GM18868 (cell line): ENCODE measurements at regions not wholly inside any gene's neighbourhood (a gene's known extent, or its start where the extent isn't known, plus 50 kb on each side); places are given as distances from the start of the nearest gene placed in this dataset.

ENCODE experiments used
- ATAC-seq: cut with Tn5 transposase; IDR thresholded peaks from one replicate; pipeline ENCODE4 v1.9.1; 2021; ENCODE audit warnings: mild to moderate bottlenecking, moderate library complexity; ENCODE audit not compliant: unreplicated experiment

DNA sequence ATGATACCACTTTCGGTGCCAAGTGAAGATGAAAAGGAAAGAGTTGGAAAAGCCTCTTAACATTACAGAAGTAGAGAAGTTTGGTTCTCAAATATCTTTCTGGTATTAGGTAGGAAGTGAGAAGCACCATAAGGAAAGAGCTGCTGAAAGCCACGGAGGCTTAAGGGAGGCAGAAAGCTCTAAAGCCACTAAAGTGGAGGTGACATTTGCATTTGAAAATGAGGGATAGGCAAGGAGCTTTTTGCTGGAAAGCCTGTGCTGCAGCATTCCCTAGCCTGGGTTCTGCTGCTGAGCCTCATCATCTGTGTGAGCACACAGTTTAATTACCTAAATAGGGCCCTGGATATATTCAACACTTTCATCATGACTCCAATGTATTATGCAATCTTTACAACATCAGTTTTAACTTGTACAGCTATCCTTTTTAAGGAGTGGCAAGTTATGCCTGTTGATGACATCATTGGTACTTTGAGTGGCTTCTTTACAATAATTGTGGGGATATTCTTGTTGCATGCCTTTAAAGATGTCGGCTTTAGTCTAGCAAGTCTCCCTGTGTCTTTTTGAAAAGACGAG is 315.4 kb downstream of the RBM26 start:
- no peak for ATAC-seq

GRCh38 chr13:79084802-79085424 is 321.1 kb downstream of the RBM26 start:
- ATAC-seq: no peak

GRCh38 chr13:79081942-79082341 is 324.1 kb downstream of the RBM26 start:
- ATAC-seq: no peak

GRCh38 chr13:79079351-79079839 is 326.7 kb downstream of the RBM26 start:
- no peak for ATAC-seq

DNA sequence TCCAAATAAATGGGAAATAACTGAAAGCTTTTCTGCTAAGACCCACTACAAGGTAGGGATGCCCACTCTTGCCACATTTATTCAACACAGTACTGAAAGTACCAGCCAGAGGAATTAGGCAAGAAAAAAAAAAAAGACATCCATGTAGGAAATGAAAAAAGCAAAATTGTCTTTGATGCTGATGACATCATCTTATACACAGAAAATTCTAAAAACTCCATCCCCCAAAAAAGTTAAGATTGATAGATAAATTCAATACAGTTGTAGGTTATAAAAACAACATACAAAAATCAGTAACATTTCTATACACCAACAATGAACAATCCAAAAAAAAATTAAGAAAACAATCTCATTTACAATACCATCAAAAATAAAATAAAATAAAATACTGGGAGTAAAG is 330.4 kb downstream of the RBM26 start:
- ATAC-seq: no peak

GRCh38 chr13:79070343-79070974 is 335.6 kb downstream of the RBM26 start:
- peak; percentile 48 for ATAC-seq

DNA sequence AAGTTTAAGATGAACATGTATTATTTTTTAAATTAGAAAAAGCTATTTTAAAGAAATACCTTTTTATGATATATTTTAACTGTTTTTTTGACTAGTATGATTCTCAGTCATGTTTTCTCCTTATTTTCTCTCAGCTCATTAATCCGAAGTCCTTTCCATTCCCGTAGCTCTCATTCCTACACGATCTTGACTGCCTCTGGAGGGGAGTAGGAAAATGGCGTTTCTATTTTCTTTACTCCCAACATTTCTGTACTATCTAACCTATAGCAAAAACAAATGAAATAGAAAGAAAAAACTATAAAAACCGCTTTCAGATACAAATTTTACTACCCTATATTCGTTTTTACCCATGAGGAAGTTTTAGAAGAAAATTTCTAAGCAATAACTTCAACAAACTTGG is 343.8 kb downstream of the RBM26 start:
- ATAC-seq: no peak

DNA sequence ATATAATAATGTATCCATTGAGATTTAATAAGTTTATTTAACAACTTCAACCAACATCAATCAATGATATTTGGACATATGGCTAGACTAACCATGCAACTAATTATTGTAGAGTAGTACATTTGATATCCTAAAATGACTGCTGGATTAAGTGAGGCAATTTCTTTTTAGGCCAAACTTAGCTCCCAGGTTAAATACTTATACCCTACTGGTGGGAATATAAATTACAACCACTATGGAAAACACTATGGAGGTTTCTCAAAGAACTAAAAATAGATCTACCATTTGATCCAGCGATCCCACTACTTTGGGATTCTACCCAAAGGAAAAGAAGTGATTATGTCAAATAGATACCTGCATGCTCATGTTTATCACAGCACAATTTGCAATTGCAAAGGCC is 345.8 kb downstream of the RBM26 start:
- no peak for ATAC-seq

- ATAC-seq: no peak
Measured at GRCh38 chr13:79056706-79057105, 349.3 kb downstream of the RBM26 start.

DNA sequence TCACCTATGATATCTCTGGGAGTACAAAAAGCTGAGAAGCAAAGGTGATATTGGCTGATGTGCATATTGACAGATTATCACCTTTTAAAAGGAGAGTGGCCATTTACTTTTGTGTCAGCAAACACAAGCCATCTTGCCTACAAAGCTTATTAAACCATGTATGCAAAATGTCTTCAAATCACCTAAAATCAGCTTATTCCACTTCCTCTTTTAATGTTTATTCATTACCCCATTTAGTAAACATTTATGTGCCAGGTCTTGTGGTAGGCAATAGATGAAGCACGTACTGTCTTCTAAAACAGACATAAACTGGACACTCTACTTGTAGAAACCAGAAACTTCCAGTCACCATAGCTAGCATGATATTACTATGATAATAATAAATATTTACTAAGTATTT is 354.6 kb downstream of the RBM26 start:
- no peak for ATAC-seq

DNA sequence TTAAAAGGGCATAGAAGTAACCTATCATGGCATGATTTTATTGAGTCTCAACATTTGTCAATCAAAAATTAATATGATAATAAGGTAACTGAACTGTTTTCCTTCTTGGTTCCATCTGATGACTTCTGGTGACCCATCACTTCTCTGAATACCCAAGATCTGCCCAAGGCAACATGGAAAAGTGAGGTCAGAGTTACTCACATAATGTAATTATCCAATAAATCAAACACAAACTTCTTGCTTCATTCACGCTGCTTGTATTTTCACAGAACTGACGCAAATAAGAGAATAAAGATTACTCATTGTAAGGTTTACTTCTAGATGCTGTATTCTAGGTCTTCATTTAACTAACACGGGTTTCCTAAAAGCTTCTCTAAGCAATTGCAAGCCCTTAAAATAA is 361.6 kb downstream of the RBM26 start:
- ATAC-seq: no peak

GRCh38 chr13:79043208-79043607 is 362.8 kb downstream of the RBM26 start:
- no peak for ATAC-seq

DNA sequence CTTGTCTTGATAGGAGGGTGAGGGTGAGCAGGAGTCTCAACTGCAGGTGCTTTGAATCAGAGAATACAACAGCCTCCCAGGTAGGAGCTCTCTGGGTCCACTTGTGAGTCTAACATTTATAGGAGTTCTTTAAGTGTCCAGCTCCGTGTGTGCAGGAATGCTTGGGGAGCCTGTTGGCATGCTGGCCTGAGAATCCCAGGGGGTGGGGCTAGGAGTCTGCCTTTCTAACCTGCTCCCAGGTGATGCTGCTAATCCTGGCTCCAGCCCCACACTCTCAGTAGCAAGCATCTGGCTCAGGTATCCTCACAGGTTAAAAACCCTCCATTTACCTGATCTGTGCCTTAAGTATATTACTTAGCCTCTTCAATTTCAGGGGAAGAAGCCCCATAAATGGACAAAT is 368.9 kb downstream of the RBM26 start:
- no peak for ATAC-seq

DNA sequence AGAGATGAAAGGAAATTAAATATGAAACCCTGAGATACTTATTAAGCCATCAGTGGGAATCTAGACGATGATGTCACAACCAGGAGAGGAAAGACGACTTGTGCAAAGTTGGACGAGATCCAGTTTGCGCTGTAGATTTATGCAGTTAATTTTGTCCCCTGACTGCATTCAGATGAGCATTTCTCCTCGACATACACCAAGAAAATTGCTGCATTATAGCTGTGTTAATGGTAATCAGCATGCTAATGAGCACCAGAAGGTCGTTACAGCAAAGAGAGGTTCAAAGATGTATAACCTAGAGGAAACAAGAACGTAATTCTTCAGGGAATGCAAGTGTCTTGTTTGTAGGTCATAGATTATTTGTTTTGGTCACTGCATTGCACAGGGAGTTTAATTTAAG is 371.7 kb downstream of the RBM26 start:
- ATAC-seq: no peak

GRCh38 chr13:79030513-79030912 is 371.6 kb upstream of the OBI1 start:
- ATAC-seq: no peak

DNA sequence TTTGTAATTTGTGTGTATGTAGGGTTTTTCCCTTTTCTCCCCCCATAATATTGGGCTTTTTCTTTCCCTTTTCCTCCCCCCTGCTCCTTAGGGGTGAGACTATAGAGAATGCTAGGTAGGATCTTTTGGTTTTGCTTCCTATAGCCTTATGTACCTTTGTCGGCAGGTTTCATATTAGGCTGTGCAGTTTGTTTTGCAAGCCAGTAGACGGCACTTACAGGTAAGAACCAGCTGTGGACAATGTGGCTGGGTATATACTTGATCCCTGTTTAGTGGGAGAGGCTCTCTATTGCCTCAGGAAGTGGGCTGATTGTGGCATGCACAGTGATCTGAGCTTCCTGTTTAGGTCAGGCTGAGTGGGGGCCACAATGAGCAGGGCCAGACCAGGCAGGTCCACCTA is 359.2 kb upstream of the OBI1 start:
- no peak for ATAC-seq

GRCh38 chr13:79011179-79011578 is 352.2 kb upstream of the OBI1 start:
- ATAC-seq: no peak

- peak; percentile 77 for ATAC-seq
Measured at GRCh38 chr13:79003989-79004898, 345.3 kb upstream of the OBI1 start.

- ATAC-seq: no peak
Measured at GRCh38 chr13:78999494-78999893, 340.5 kb upstream of the OBI1 start.

GRCh38 chr13:78998630-78999315 is 339.8 kb upstream of the OBI1 start:
- ATAC-seq: peak; percentile 24
